ENCODE measurements at regions not wholly inside any gene's neighbourhood (a gene's known extent, or its start where the extent isn't known, plus 50 kb on each side); places are given as distances from the start of the nearest gene placed in this dataset.

- H3K27ac ChIP-seq (ENCODE audit: low read depth, low read length), result no peak overlapping the region
- H3K4me3 ChIP-seq (ENCODE audit: insufficient read depth, low read length), result no peak overlapping the region
- no peaks in the 10 kb centered on the region for H3K4me1 ChIP-seq (ENCODE audit: insufficient read depth, low read length)
- no peaks in the 10 kb centered on the region for H3K79me2 ChIP-seq (ENCODE audit: insufficient read depth, low read length)
- no peaks in the 10 kb centered on the region for H4K20me1 ChIP-seq (ENCODE audit: insufficient read depth, low read length)
- no peak for TF ChIP-seq CTCF (IDR thresholded peaks at IDR 0.05; ENCODE audit: extremely low read depth, low read depth, low read length)
- no peaks in the 10 kb centered on the region for H3K36me3 ChIP-seq (ENCODE audit: insufficient read depth, low read length)
- no peaks in the 10 kb centered on the region for H3K9me3 ChIP-seq (ENCODE audit: low read depth, low read length)
- DNase-seq (ENCODE audit: insufficient read length, low spot score, missing footprints), result no peak
- H3K4me2 ChIP-seq (ENCODE audit: insufficient read depth, low read length), result no peak overlapping the region
- H3K27me3 ChIP-seq (ENCODE audit: insufficient read depth, low read length), result no peaks in the 10 kb centered on the region
- H2AFZ ChIP-seq (ENCODE audit: low read length), result no peak overlapping the region
Measured at GRCh38 chr19:32165750-32166149, 179.7 kb upstream of the ZNF507 start.

GRCh38 chr19:32166238-32166637 is 179.2 kb upstream of the ZNF507 start:
- DNase-seq (ENCODE audit: insufficient read length, low spot score, missing footprints), result no peak
- no peak overlapping the region for H3K4me2 ChIP-seq (ENCODE audit: insufficient read depth, low read length)
- no peaks in the 10 kb centered on the region for H3K4me1 ChIP-seq (ENCODE audit: insufficient read depth, low read length)
- H3K27me3 ChIP-seq (ENCODE audit: insufficient read depth, low read length), result no peaks in the 10 kb centered on the region
- no peak overlapping the region for H2AFZ ChIP-seq (ENCODE audit: low read length)
- H3K9me3 ChIP-seq (ENCODE audit: low read depth, low read length), result no peaks in the 10 kb centered on the region
- H3K4me3 ChIP-seq (ENCODE audit: insufficient read depth, low read length), result no peak overlapping the region
- no peaks in the 10 kb centered on the region for H3K79me2 ChIP-seq (ENCODE audit: insufficient read depth, low read length)
- H3K36me3 ChIP-seq (ENCODE audit: insufficient read depth, low read length), result no peaks in the 10 kb centered on the region
- H4K20me1 ChIP-seq (ENCODE audit: insufficient read depth, low read length), result no peaks in the 10 kb centered on the region
- no peak for TF ChIP-seq CTCF (IDR thresholded peaks at IDR 0.05; ENCODE audit: extremely low read depth, low read depth, low read length)
- no peak overlapping the region for H3K27ac ChIP-seq (ENCODE audit: low read depth, low read length)

GRCh38 chr19:32168111-32168510 is 177.3 kb upstream of the ZNF507 start:
- Histone ChIP-seq H2AFZ (ENCODE audit: low read length) (no peak overlapping the region), H3K4me3 (ENCODE audit: insufficient read depth, low read length) (no peak overlapping the region), H3K4me2 (ENCODE audit: insufficient read depth, low read length) (no peak overlapping the region), H3K9me3 (ENCODE audit: low read depth, low read length) (no peaks in the 10 kb centered on the region), H3K27ac (ENCODE audit: low read depth, low read length) (no peak overlapping the region), H3K27me3 (ENCODE audit: insufficient read depth, low read length) (no peaks in the 10 kb centered on the region), H4K20me1 (ENCODE audit: insufficient read depth, low read length) (no peaks in the 10 kb centered on the region), H3K4me1 (ENCODE audit: insufficient read depth, low read length) (no peaks in the 10 kb centered on the region), H3K79me2 (ENCODE audit: insufficient read depth, low read length) (no peaks in the 10 kb centered on the region), H3K36me3 (ENCODE audit: insufficient read depth, low read length) (no peaks in the 10 kb centered on the region)
- DNase-seq (ENCODE audit: insufficient read length, low spot score, missing footprints), result no peak
- TF ChIP-seq CTCF (IDR thresholded peaks at IDR 0.05; ENCODE audit: extremely low read depth, low read depth, low read length), result no peak

- DNase-seq (ENCODE audit: insufficient read length, low spot score, missing footprints), result no peak
- Histone ChIP-seq H3K36me3 (ENCODE audit: insufficient read depth, low read length) (no peaks in the 10 kb centered on the region), H2AFZ (ENCODE audit: low read length) (no peak overlapping the region), H3K27ac (ENCODE audit: low read depth, low read length) (no peak overlapping the region), H3K4me2 (ENCODE audit: insufficient read depth, low read length) (no peak overlapping the region), H4K20me1 (ENCODE audit: insufficient read depth, low read length) (no peaks in the 10 kb centered on the region), H3K4me1 (ENCODE audit: insufficient read depth, low read length) (no peaks in the 10 kb centered on the region), H3K27me3 (ENCODE audit: insufficient read depth, low read length) (no peaks in the 10 kb centered on the region), H3K9me3 (ENCODE audit: low read depth, low read length) (no peaks in the 10 kb centered on the region), H3K79me2 (ENCODE audit: insufficient read depth, low read length) (no peaks in the 10 kb centered on the region), H3K4me3 (ENCODE audit: insufficient read depth, low read length) (no peak overlapping the region)
- no peak for TF ChIP-seq CTCF (IDR thresholded peaks at IDR 0.05; ENCODE audit: extremely low read depth, low read depth, low read length)
Measured at GRCh38 chr19:32168606-32169005, 176.8 kb upstream of the ZNF507 start.

Data from osteoblast (primary cell).